ENCODE measurements at regions not wholly inside any gene's neighbourhood (a gene's known extent, or its start where the extent isn't known, plus 50 kb on each side); places are given as distances from the start of the nearest gene placed in this dataset.
"Not testable (repeated sequence)": the region's sequence is repeated elsewhere in the genome, so short reads cannot be mapped to it uniquely, and the experiment has no call there.

DNA sequence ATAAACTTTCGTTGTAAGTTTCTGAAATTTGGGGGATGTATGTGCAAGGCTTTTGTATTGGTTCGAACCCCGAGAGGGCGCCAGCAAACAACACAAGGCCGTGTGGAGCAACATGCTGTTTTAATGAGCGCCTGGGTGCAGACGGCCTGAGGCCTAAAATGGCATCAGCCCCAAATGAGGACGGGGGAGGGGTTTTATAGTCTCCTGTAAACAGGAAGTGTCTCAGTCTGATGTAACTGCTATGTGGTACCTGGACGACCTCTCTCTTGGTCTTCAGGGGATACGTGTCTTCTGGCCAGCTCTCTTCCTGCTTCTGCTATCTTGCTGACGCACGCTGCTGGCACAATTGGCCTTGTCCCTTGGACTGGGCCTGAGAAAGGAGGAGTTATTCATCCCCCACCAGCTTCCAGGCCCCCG lies 1348.0 kb downstream of the ADGRL3 start:
- no peak for DNase-seq (ENCODE audit: low read depth, low spot score)

- DNase-seq (ENCODE audit: low read depth, low spot score), result no peak
Observed at GRCh38 chr4:62544428-62544827, 1344.3 kb downstream of the ADGRL3 start.

DNA sequence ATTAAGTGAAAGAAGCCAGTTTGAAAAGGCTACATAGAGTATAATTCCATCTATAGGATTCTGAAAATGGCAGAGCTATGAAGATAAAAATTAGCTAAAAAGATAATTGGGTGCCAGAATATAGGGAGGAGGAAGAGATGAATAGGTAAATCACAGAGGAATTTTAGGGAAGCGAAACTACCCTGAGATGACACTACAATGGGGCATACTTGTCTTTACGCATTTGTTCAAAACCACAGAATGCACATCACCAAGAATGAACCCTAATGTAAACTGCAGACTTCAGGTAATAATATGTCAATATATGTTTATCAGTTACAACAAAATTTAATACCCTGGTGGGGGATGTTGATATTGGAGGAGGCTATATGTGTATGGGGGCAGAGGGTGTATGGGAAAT lies 1342.9 kb downstream of the ADGRL3 start:
- DNase-seq (ENCODE audit: low read depth, low spot score), result no peak

- DNase-seq (ENCODE audit: low read depth, low spot score), result no peak
Observed at GRCh38 chr4:62533573-62533972, 1333.4 kb downstream of the ADGRL3 start.

DNA sequence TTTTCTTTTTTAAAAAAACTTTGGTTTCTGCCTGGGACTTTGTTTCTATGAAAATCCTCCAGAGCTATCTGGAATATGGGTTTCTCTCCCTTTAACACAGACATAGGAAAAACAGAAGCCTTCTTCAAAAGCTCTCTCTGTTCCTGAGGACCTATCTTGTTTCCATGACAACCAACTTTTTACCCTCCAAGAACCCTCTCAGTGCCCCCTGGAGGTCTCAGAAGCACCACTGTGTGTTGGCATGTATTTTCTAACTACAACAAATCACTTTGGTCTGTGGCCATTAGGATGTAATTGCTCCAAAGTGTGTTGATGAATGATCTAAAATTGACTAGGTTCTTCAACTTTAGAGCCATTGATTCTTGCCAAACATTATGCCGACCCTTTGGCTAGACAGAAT lies 1331.6 kb downstream of the ADGRL3 start:
- DNase-seq (ENCODE audit: low read depth, low spot score), result no peak

- DNase-seq (ENCODE audit: low read depth, low spot score), result no peak
Observed at GRCh38 chr4:62531264-62531663, 1331.1 kb downstream of the ADGRL3 start.

DNA sequence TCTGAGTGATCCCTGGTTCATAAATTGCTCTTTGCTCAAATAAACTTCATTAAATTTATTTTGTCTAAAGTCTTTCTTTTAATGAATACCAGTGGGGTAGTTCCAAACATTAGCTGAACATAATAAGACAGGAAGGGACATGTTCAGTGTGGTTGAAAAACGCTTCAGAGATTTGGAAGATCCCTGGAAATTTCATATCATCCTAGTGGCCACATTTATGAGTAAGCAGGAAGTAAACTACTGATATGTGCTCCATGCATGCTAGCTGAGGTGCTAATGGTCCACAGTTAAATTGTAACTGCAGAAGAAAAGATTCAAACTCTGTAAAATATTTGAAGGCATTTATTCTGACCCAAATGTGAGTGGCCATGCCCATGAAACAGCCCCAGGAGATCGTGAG lies 1328.7 kb downstream of the ADGRL3 start:
- no peak for DNase-seq (ENCODE audit: low read depth, low spot score)

DNA sequence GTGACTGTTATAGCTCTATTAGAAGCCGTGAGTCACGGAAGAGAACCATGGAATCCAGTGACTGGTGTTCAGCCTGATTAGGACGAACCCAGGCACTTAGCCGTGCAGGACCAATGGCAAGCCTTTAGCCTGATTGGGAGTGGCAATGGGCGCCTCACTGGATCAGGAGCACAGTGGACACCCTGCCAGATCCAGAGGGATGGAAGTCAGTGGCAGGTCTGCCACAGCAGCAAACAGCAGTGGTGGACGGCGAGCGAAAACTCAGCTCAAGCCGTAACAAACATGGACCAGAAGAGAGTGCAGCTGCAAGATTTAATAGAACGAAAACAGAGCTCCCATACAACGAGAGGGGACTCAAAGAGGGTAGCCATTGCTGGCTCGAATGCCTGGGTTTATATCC lies 1326.5 kb downstream of the ADGRL3 start:
- no peak for DNase-seq (ENCODE audit: low read depth, low spot score)

- DNase-seq (ENCODE audit: low read depth, low spot score), result no peak
Observed at GRCh38 chr4:62523256-62523655, 1323.1 kb downstream of the ADGRL3 start.

GRCh38 chr4:62522273-62522672 lies 1322.1 kb downstream of the ADGRL3 start:
- no peak for DNase-seq (ENCODE audit: low read depth, low spot score)

DNA sequence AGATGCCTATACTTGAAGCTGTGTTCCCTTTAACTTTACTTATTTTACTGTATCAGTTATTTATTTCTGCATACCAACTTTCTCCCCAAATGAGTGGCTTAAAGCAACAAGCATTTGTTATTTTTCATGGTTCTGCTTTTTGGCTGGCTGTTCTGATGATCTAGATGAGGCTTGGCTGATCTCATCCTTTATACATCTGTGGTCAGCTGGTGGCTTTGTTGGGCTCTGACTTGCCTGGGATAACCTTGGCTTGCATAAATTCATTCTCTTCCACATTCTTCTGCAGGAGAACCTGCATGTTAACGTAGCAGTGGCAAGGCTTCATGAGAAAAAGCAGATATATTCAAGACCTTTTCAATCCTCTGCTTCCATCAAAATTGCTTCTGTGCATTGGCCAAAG lies 1317.6 kb downstream of the ADGRL3 start:
- DNase-seq (ENCODE audit: low read depth, low spot score), result no peak

DNA sequence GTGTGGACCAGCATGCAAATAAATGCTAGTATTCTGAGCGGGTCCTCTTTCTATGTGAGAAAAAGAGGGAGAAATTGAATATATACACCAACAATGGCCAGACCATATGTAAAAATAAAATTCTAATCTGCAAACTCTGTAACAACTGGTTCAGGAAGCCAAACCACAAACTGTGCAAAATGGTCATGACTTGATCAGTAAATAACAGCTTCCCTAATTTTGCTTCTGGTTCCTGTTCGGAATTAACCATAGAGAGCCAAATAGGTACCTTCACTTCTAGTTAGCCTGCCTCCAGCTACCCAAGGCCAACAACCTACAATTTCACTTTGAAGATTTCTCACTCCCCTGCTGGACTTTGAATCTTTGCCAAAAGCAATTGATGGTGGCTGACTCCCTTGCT lies 1313.2 kb downstream of the ADGRL3 start:
- no peak for DNase-seq (ENCODE audit: low read depth, low spot score)

DNA sequence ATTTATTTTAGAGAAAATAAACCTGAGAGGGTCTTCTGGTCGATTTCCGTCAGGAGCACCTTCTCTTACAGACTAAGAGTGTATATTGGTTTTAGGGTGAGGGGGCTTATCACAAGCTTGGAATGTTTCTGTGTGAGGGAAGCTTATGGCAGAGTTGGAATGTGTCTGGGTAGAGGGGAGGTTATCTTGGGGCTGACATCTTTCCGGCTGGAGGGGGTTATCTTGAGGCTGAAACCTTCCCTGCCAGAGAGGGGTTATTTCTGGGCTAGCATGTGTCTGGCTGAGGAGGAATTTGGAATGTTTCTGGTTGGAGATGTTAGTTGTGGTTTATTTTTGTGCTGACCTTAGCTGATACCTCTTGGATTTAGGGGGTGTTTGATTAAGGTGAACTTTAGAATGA lies 1312.1 kb downstream of the ADGRL3 start:
- DNase-seq (ENCODE audit: low read depth, low spot score), result no peak

GRCh38 chr4:62510228-62510627 lies 1310.1 kb downstream of the ADGRL3 start:
- DNase-seq (ENCODE audit: low read depth, low spot score), result no peak

DNA sequence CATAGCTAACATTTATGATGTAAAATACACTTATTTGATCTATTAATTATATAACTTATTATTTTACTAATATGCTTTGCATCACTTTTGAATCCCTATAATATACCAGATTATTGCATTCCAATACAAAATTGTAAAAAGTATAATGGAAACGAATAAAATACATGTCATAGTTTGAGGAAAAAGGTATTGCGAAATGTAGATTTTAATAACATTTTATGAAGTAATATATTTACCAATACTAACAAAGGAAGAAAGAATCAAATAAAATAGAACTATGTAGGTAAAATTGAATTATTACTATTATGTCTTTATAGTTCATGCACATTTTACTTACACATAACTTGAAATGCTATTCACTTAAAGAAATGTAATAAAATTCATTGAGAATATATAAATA lies 1300.2 kb downstream of the ADGRL3 start:
- no peak for DNase-seq (ENCODE audit: low read depth, low spot score)

DNA sequence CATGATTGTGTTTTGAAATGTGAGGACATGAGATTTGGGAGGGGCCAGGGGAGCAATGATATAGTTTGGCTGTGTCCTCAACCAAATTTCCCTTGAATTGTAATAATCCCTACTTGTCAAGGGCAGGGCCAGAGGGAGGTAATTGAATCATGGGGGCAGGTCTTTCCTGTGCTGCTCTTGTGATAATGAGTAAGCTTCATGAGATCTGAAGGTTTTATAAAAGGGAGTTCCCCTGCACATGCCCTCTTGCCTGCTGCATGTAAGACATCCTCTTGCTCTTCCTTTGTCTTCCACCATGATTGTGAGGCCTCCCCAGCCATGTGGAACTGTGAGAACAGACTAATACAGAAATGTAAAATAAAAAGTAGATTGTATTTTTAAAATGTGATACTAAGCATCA lies 1294.9 kb downstream of the ADGRL3 start:
- DNase-seq (ENCODE audit: low read depth, low spot score), result no peak

- DNase-seq (ENCODE audit: low read depth, low spot score), result not testable (repeated sequence)
Observed at GRCh38 chr4:62491756-62492155, 1291.6 kb downstream of the ADGRL3 start.

DNA sequence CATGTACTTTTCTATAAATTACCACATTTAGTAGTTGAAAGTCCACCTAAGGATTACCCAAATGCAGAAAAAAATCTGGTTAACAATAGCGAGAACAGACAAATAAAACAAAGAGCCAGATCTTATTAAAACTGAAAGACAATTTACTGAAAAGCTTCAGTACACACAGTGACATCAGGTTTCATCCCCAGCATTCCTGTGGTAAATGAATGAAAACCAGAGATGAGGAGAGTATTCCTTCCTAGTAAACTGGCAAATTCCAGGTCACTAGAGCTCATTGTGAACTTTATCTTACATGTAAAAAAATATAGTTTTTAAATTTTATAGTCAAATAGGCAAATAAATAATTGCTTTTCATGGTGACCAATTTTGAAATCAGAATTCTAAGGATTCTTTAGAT lies 1290.5 kb downstream of the ADGRL3 start:
- no peak for DNase-seq (ENCODE audit: low read depth, low spot score)

GRCh38 chr4:62487016-62487415 lies 1286.9 kb downstream of the ADGRL3 start:
- DNase-seq (ENCODE audit: low read depth, low spot score), result no peak

DNA sequence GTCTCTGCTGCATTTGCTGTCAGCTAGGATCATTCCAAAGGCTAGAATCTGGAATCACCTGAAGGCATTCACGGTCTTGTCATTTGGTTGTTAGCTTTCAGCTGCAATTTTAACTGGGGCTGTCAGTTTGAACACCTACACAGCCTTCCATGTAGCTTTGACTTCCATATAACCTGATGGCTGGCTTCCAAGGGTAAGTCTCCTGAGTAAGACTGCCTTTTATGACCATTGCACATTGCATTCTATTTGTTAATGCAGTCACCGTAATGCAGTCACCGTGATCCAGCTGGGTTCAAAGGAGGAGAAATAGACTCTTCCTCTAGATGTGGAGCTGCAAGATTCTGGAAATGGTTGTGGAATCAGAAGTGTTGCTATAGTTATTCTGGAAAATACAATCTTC lies 1284.2 kb downstream of the ADGRL3 start:
- no peak for DNase-seq (ENCODE audit: low read depth, low spot score)

DNA sequence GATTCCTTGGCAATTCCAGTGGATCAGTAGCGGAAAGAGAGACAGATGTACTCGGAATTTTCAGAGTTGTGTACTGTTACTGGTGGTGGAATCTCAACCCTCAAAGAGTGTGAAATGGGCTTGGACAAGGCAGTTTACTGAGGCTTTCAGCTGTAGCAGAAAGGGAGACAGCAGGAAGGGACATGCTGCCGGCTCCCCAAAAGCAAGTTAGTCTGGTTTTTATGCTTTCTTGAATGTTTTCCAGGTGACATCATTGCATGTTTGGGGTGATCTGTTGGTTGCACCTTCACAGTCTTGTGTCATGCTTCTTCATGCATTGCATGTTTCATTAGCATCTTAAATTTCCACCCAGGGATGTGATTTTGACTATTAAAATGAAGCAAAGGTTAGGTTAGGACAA lies 1282.2 kb downstream of the ADGRL3 start:
- DNase-seq (ENCODE audit: low read depth, low spot score), result no peak

DNA sequence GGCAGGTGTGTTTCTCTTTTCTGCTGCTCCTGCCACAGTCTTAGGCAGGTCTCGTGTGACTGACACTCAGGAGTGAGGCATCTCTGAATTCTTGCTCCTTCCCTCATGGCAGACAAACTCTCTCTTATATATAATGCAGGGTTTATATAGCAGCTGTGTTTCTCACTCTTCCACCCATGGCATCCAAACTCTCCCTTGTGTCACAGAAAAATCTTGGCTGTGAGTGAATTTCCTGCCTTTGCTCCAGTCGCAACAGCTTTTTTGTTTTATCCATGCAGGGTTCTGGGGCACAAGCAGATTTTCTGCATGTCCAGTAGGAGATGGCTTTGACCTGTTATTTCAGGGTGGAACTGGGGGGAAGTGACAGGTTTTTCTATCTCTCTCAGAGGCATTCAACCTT lies 1275.5 kb downstream of the ADGRL3 start:
- DNase-seq (ENCODE audit: low read depth, low spot score), result no peak

DNA sequence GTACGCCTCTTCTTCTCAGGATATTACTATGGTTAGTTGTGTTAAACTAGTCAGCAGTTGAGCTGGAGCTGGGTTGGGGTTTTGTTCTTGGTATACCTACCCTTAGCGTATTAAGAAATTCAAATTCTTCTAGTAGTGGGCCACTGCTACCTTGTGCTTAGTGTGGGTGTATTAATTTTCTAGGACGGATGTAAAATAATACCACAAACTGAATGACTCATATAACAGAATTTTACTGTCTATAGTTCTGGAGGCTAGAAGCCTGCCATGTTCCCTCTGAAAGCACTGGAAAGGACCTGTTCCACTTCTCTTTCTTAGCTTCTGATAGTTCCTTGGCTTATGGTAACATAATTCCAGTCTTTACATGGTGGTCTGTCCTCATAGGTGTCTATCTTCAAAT lies 1274.7 kb downstream of the ADGRL3 start:
- no peak for DNase-seq (ENCODE audit: low read depth, low spot score)

- DNase-seq (ENCODE audit: low read depth, low spot score), result no peak
Observed at GRCh38 chr4:62471021-62471420, 1270.9 kb downstream of the ADGRL3 start.

Measured in pulmonary artery endothelial cell (primary cell).